BJ (cell line): ENCODE measurements at regions not wholly inside any gene's neighbourhood (a gene's known extent, or its start where the extent isn't known, plus 50 kb on each side); places are given as distances from the start of the nearest gene placed in this dataset.

Experiments used
- CTCF ChIA-PET: fragments of 350-600 bp; formaldehyde crosslinking; extraction: SDS; loops from one replicate; lab custom pipeline; 2021; ENCODE audit warnings: antibody characterized with exemption, inconsistent platforms; lab: Yijun Ruan, JAX
- POLR2A ChIA-PET: fragments of 300-600 bp; sonication (Branson Sonifier 250); formaldehyde crosslinking; extraction: SDS; loops from one replicate; lab custom pipeline; 2021; ENCODE audit warnings: antibody characterized with exemption; lab: Charles Lee
- DNase-seq: peaks from one replicate; pipeline ENCODE4 v3.0.0-alpha.2; 2011; ENCODE audit warnings: low read depth
- H3K27me3 ChIP-seq: 2 replicates; pipeline ENCODE4 v1.6.0; 2011; ENCODE audit warnings: low read length; ENCODE audit not compliant: control insufficient read depth, insufficient read depth
- H3K36me3 ChIP-seq: 2 replicates; pipeline ENCODE4 v1.5.1; 2011; ENCODE audit warnings: low read length; ENCODE audit not compliant: control insufficient read depth, insufficient read depth
- H3K4me3 ChIP-seq: 2 replicates; pipeline ENCODE4 v1.5.1; 2011; ENCODE audit warnings: low read depth, mild to moderate bottlenecking, control low read depth, low read length
- TF ChIP-seq, protein P1 (sequence below): IDR thresholded peaks from 2 replicates; pipeline ENCODE4 v1.5.1; 2011; ENCODE audit warnings: low read depth, mild to moderate bottlenecking, control low read depth, inconsistent platforms, low read length, moderate library complexity; ENCODE audit not compliant: insufficient read depth

- Histone ChIP-seq H3K4me3 (no peak overlapping the region), H3K36me3 (no peaks in the 10 kb centered on the region), H3K27me3 (no peaks in the 10 kb centered on the region)
- CTCF ChIA-PET, result no interaction called here
- POLR2A ChIA-PET, result no interaction called here
- DNase-seq, result no peak
- TF ChIP-seq, protein P1, sequence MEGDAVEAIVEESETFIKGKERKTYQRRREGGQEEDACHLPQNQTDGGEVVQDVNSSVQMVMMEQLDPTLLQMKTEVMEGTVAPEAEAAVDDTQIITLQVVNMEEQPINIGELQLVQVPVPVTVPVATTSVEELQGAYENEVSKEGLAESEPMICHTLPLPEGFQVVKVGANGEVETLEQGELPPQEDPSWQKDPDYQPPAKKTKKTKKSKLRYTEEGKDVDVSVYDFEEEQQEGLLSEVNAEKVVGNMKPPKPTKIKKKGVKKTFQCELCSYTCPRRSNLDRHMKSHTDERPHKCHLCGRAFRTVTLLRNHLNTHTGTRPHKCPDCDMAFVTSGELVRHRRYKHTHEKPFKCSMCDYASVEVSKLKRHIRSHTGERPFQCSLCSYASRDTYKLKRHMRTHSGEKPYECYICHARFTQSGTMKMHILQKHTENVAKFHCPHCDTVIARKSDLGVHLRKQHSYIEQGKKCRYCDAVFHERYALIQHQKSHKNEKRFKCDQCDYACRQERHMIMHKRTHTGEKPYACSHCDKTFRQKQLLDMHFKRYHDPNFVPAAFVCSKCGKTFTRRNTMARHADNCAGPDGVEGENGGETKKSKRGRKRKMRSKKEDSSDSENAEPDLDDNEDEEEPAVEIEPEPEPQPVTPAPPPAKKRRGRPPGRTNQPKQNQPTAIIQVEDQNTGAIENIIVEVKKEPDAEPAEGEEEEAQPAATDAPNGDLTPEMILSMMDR, result no peak
Observed at GRCh38 chr4:95985791-95986550, 146.1 kb downstream of the PDHA2 start.

GRCh38 chr4:95987851-95988250 is 148.0 kb downstream of the PDHA2 start:
- H3K27me3 ChIP-seq, result no peaks in the 10 kb centered on the region
- no peak for DNase-seq
- POLR2A ChIA-PET, result no interaction called here
- TF ChIP-seq, protein P1, result no peak
- no peak overlapping the region for H3K4me3 ChIP-seq
- no peaks in the 10 kb centered on the region for H3K36me3 ChIP-seq
- CTCF ChIA-PET, result no interaction called here

DNA sequence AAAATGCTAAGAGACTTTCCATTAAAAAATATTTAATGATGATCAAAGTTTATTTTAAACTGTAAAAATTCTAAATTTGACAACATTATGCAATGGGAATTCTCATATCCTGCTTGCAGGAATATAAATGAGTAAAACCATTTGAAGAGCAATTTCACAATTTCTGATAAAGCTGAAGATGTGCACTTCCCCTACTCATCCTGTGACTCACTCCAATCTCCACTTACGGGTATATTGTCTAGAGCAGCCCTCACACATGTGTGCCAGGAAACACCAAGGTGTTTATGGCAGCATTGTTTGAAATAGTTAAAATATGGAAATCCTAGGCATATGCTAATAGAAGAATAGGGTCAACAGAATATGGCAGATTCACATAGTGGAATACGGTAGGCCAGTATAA is 158.4 kb downstream of the PDHA2 start:
- Histone ChIP-seq H3K4me3 (no peak overlapping the region), H3K36me3 (no peaks in the 10 kb centered on the region), H3K27me3 (no peaks in the 10 kb centered on the region)
- ChIA-PET POLR2A (no interaction called here), CTCF (interaction anchor here (1.1 kb wide), 1 partner anchor 13 kb away, joined by 3 read pairs; no protein-coding TSS in a partner anchor)
- DNase-seq, result no peak
- TF ChIP-seq, protein P1, result no peak

DNA sequence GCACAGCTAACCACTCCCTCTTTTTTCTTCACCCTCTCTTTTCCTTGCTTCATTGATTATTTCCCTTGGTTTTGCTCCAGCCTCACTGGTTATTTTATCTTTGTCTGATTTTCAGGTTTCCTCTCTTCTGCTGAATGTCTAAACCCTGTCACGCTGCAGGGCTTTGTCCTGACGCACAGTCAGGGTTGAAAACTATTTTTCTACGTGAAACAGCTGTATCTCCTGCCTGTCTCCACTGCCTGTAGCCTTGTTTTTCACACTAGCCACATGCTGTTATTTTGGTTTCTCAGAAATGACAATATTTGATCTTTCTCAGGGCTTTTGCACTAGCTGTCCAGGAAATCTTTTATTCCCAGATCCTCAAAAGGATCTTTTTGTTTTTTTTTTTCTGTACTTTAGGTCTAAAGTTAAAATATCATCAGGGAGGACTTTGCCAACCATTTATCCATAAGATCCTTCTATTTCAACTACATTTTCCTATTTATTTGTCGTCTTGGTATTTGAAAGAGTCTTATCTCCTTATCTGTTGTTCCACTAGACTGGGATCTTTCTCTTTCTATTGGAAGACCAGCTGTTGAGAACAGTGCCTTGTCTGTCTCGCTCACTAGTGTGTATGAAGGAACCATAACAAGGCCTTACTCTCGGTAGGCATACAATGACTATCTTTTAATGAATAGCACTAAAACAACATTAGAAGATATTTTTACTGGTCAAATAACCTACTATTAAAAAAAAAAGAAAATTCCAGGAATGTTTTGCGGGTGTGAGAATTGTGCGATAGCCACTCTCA is 164.3 kb downstream of the PDHA2 start:
- no peak for DNase-seq
- ChIA-PET POLR2A (no interaction called here), CTCF (no interaction called here)
- Histone ChIP-seq H3K4me3 (no peak overlapping the region), H3K27me3 (no peaks in the 10 kb centered on the region), H3K36me3 (no peaks in the 10 kb centered on the region)
- TF ChIP-seq, protein P1, result no peak

- ChIA-PET CTCF (no interaction called here), POLR2A (no interaction called here)
- TF ChIP-seq, protein P1, result no peak
- H3K27me3 ChIP-seq, result no peaks in the 10 kb centered on the region
- no peak overlapping the region for H3K4me3 ChIP-seq
- H3K36me3 ChIP-seq, result no peaks in the 10 kb centered on the region
- no peak for DNase-seq
Observed at GRCh38 chr4:96009427-96010119, 169.7 kb downstream of the PDHA2 start.
